ENCODE measurements at regions not wholly inside any gene's neighbourhood (a gene's known extent, or its start where the extent isn't known, plus 50 kb on each side); places are given as distances from the start of the nearest gene placed in this dataset.

DNA sequence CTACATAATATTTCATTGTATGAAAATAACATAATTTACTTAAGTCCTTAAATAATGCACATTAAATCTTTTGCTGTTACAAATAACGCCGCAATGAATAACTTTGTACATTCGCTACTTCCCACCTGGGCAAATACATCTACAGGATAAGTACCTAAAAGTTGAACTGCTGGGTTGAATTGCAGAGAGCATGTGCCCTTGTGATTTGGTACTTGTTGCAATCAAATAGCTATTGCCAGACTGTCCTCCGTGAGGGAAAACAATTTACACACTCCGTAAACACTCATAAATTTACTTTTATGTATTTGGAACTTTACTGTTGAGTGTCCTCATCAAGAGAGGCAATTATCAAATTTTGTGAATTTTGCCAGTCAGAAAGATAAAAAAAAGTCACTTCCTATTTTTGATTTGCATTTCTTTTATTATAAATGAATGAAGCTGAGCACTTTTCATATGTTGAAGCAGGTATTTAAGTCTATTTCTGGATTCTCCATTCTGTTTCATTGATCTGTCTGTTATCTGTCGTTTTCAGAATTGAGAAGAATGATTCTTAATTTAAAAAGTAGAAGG, 140.8 kb upstream of the SERTAD2 start:
- H2AFZ ChIP-seq (ENCODE audit: low read length), result no peak overlapping the region
- H3K79me2 ChIP-seq (ENCODE audit: control insufficient read depth in 1 of 2, insufficient read depth in 2 of 2, low read length in 2 of 2), result no peaks in the 10 kb centered on the region
- no peaks in the 10 kb centered on the region for H3K23me2 ChIP-seq (ENCODE audit: low read depth, low read length)
- H3K9ac ChIP-seq (replicated peaks in 1 of 4; ENCODE audit: extremely low read depth in 1 of 4, low read depth in 3 of 4, low read length in 3 of 4), result no peak overlapping the region
- H3K4ac ChIP-seq (replicated peaks; ENCODE audit: insufficient read length, low read depth, low read length), result no peak overlapping the region
- no peak overlapping the region for H3K14ac ChIP-seq (ENCODE audit: insufficient read length)
- peaks cover 0 to 8% (median 0%) of the 10 kb centered on the region in 4 experiments; a peak in 1 of 7 replicates for H3K4me1 ChIP-seq (replicated peaks in 1 of 4; ENCODE audit: control insufficient read depth in 3 of 4, insufficient read depth in 4 of 4, low read length in 3 of 4)
- H3K9me3 ChIP-seq (ENCODE audit: insufficient read depth in 2 of 2, low read depth in 1 of 2, low read length in 1 of 2), result no peaks in the 10 kb centered on the region
- no peaks in the 10 kb centered on the region for H4K20me1 ChIP-seq (replicated peaks in 1 of 2; ENCODE audit: control insufficient read depth in 1 of 2, insufficient read depth in 2 of 2, low read length in 2 of 2)
- H3K4me2 ChIP-seq (ENCODE audit: insufficient read depth in 1 of 2, low read depth in 2 of 2, low read length in 2 of 2), result no peak overlapping the region
- no peak overlapping the region for H2BK12ac ChIP-seq (ENCODE audit: low read depth, low read length)
- H2BK15ac ChIP-seq (ENCODE audit: low read length), result no peak overlapping the region
- H3K79me1 ChIP-seq (ENCODE audit: low read depth, low read length), result no peaks in the 10 kb centered on the region
- H4K91ac ChIP-seq (replicated peaks; ENCODE audit: insufficient read length, low read length), result no peak overlapping the region
- 76% methylated on average over 6 of the region's 6 CpGs; no CpG with 5 or more reads in 1 of the 2 experiments for WGBS, 2 experiments (ENCODE audit: extremely low coverage in 1 of 2, insufficient coverage in 1 of 2, insufficient read length in 1 of 2, insufficient replicate concordance in 2 of 2, low coverage in 1 of 2, low lambda C conversion rate in 2 of 2, missing lambda C conversion rate in 1 of 2)
- H2AK5ac ChIP-seq (ENCODE audit: low read depth, low read length), result no peak overlapping the region
- H4K5ac ChIP-seq (ENCODE audit: insufficient read length, low read depth, low read length), result no peak overlapping the region
- H3K23ac ChIP-seq (ENCODE audit: insufficient read length), result no peak overlapping the region
- CTCF ChIA-PET (ENCODE audit: partially characterized antibody), result interaction anchor here (1.3 to 3.0 kb wide), 3 partner anchors 11 to 43 kb away, joined by 3 to 12 read pairs (median 9); no protein-coding TSS in a partner anchor
- no peak overlapping the region for H2BK5ac ChIP-seq (ENCODE audit: low read depth, low read length)
- H4K8ac ChIP-seq (ENCODE audit: extremely low read depth, insufficient read depth, low read length), result no peak overlapping the region
- FAIRE-seq, result no peak
- H3K27me3 ChIP-seq (replicated peaks in 1 of 4; ENCODE audit: control insufficient read depth in 3 of 4, extremely low read depth in 1 of 4, insufficient read depth in 3 of 4, low read length in 3 of 4), result no peaks in the 10 kb centered on the region; a peak in 2 of 7 replicates
- H3K36me3 ChIP-seq (ENCODE audit: control insufficient read depth in 2 of 4, insufficient read depth in 4 of 4, low read length in 3 of 4), result no peaks in the 10 kb centered on the region
- DNase-seq (ENCODE audit: low read depth in 1 of 2, low spot score in 2 of 2), result no peak
- no peak overlapping the region for H3K56ac ChIP-seq (replicated peaks; ENCODE audit: insufficient read length, low read depth, low read length)
- H3K18ac ChIP-seq (ENCODE audit: extremely low read depth, low read length), result no peak overlapping the region
- H2BK120ac ChIP-seq (replicated peaks; ENCODE audit: low read depth, low read length), result no peak overlapping the region
- POLR2A ChIA-PET (ENCODE audit: partially characterized antibody), result interaction anchor here (0.6 kb wide), 2 partner anchors 27 to 217 kb away, joined by 4 to 5 read pairs; no protein-coding TSS in a partner anchor
- no peak overlapping the region for H3K4me3 ChIP-seq (ENCODE audit: extremely low read depth in 1 of 4, insufficient read depth in 2 of 4, low read depth in 3 of 4, low read length in 4 of 4)
- H2BK20ac ChIP-seq (ENCODE audit: low read length), result no peak overlapping the region
- H3K27ac ChIP-seq (ENCODE audit: low read depth, low read length), result no peak overlapping the region
- no peak for TF ChIP-seq EGR1 (IDR thresholded peaks at IDR 0.05; ENCODE audit: borderline replicate concordance, low read depth, low read length)
- TF ChIP-seq EZH2 (IDR thresholded peaks at IDR 0.05; ENCODE audit: low read depth, low read length, severe bottlenecking), result no peak
- TF ChIP-seq TBP (IDR thresholded peaks at IDR 0.05; ENCODE audit: low read depth, low read length), result no peak
- no peak for TF ChIP-seq RNF2 (IDR thresholded peaks at IDR 0.05; ENCODE audit: borderline replicate concordance, low read depth, low read length, missing control alignments, poor library complexity, severe bottlenecking)
- no peak for TF ChIP-seq SIN3A (conservative IDR thresholded peaks at IDR 0.05 in 1 of 2, IDR thresholded peaks at IDR 0.05 in 1 of 2; ENCODE audit: low read depth in 1 of 2, low read length in 2 of 2)
- TF ChIP-seq, protein P1, sequence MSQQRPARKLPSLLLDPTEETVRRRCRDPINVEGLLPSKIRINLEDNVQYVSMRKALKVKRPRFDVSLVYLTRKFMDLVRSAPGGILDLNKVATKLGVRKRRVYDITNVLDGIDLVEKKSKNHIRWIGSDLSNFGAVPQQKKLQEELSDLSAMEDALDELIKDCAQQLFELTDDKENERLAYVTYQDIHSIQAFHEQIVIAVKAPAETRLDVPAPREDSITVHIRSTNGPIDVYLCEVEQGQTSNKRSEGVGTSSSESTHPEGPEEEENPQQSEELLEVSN (IDR thresholded peaks at IDR 0.05), result no peak
- TF ChIP-seq FOSL1 (IDR thresholded peaks at IDR 0.05; ENCODE audit: insufficient read depth, low read depth, low read length), result no peak
- TF ChIP-seq KDM5A (IDR thresholded peaks at IDR 0.05; ENCODE audit: low read length), result no peak
- TF ChIP-seq PHF8 (conservative IDR thresholded peaks at IDR 0.05; ENCODE audit: low read depth, low read length), result no peak
- TF ChIP-seq TAF7 (optimal IDR thresholded peaks at IDR 0.05; ENCODE audit: borderline replicate concordance, low read depth, low read length), result no peak
- no peak for TF ChIP-seq NRF1 (IDR thresholded peaks at IDR 0.05; ENCODE audit: low read depth, low read length)
- TF ChIP-seq SP1 (IDR thresholded peaks at IDR 0.05; ENCODE audit: low read depth, low read length), result no peak

Data from H1 (cell line).